Heart right ventricle (tissue), 16 donors: ENCODE measurements at regions not wholly inside any gene's neighbourhood (a gene's known extent, or its start where the extent isn't known, plus 50 kb on each side); places are given as distances from the start of the nearest gene placed in this dataset.

ENCODE experiments used
- ATAC-seq, 8 donors: fragments of 200-7000 bp; cut with Tn5 transposase; one replicate each; pipeline ENCODE4 v1.9.1; 2020; ENCODE audit warnings: mild to moderate bottlenecking in 8 of 8, moderate library complexity in 8 of 8, moderate number of reproducible peaks in 1 of 8
- DNase-seq, 2 donors: peaks; one replicate each; pipeline ENCODE4 v3.0.0-alpha.2; 2020
- H3K27ac ChIP-seq, 10 donors: fragments of 200-600 bp; sonication (generic) in 2 of 10; one replicate each; pipeline versions ENCODE4 v1.5.0 to v1.8.0; 2020 to 2022; ENCODE audit warnings: mild to moderate bottlenecking in 3 of 10
- H3K27me3 ChIP-seq, 7 donors: fragments of 200-600 bp; one replicate each; pipeline ENCODE4 v1.8.0; 2021 to 2022; ENCODE audit warnings: mild to moderate bottlenecking in 2 of 7
- H3K36me3 ChIP-seq, 9 donors: fragments of 200-600 bp; sonication (generic) in 1 of 9; one replicate each; pipeline versions ENCODE4 v1.5.0 to v1.8.0; 2020 to 2022; ENCODE audit warnings: mild to moderate bottlenecking in 2 of 9
- H3K4me1 ChIP-seq, 9 donors: fragments of 200-600 bp; sonication (generic) in 1 of 9; one replicate each; pipeline versions ENCODE4 v1.5.0 to v1.8.0; 2020 to 2022; ENCODE audit warnings: mild to moderate bottlenecking in 4 of 9
- H3K4me3 ChIP-seq, 10 donors: fragments of 200-600 bp; sonication (generic) in 2 of 10; one replicate each; pipeline versions ENCODE4 v1.5.0 to v1.8.0; 2020 to 2022; ENCODE audit warnings: mild to moderate bottlenecking in 7 of 10, moderate library complexity in 2 of 10
- H3K9me3 ChIP-seq, 11 donors: fragments of 200-600 bp in 10 of 11; sonication (generic) in 2 of 11; one replicate each; pipeline versions ENCODE4 v1.5.0 to v1.8.0; 2013 to 2022; ENCODE audit warnings: mild to moderate bottlenecking in 2 of 11, control low read depth in 1 of 11, moderate library complexity in 1 of 11
- CTCF ChIP-seq, 9 donors: fragments of 200-600 bp; sonication (generic) in 2 of 9; IDR thresholded peaks; one replicate each; pipeline versions ENCODE4 v1.5.0 to v1.8.0; 2021 to 2022; ENCODE audit warnings: antibody characterized with exemption in 9 of 9, mild to moderate bottlenecking in 5 of 9, moderate library complexity in 1 of 9
- WGBS, 2 donors: extraction: QIAGEN DNeasy Blood & Tissue Kit; methylation state at CpG; one replicate each; pipeline ENCODE4 v1.1.7; 2013; ENCODE audit warnings: inconsistent platforms in 1 of 2; 5-methylcytosine and 5-hydroxymethylcytosine counted together
- intact Hi-C, 10 donors: fragments of 100-400 bp; cut with DNase I; formaldehyde crosslinking; loops; one replicate each; pipeline versions ENCODE4 v1.11.1 to v1.14.2; 2022
- donor health status: Arrhythmogenic right ventricular cardiomyopathy.
- donor health status: ischemic (EF 13 %, LVEDD 7.1; RV severe dilation, severe dysfunction).
- donor health status: healthy with polysubstance abuse.
- donor health status: DM: no; HTN: yes; CAD: no.
- donor health status: DM: no; HTN: no; CAD: no.
- donor health status: ischemic (EF 25% LVEDD 6.9; RV normal size, moderate dysfunction).
- donor health status: ischemic (EF 25% LVEDD 5.7; RV mildly dilated, moderate dysfunction).
- donor health status: healthy.
- donor health status: DM: yes; HTN: yes; CAD: no.
- donor health status: Ischemic cardiomyopathy.
- donor health status: ischemic (EF 35%, LVEDD 5.7; RV mildly dilated, moderate dysfunction).
- donor health status: nonischemic (EF 11% LVEDD 7.7; RV severe dilation, severe dysfunction).
- donor health status: DM: yes; HTN: yes; CAD: no.
- donor health status: PGD.
- donor health status: ischemic (EF 29% LVEDD 5.4; RV normal size, mild dysfunction).
- donor health status: nonischemic (EF 23%, LVEDD 6.1; RV moderate dilation, normal function).

GRCh38 chr14:30266290-30266689, 292.7 kb upstream of the G2E3 start:
- H3K27me3 ChIP-seq = no peaks in the 10 kb centered on the region
- DNase-seq = no peak
- H3K27ac ChIP-seq = no peak overlapping the region
- H3K36me3 ChIP-seq = no peaks in the 10 kb centered on the region
- no peaks in the 10 kb centered on the region for H3K9me3 ChIP-seq
- 80 to 84% methylated on average over 3 of the region's 3 CpGs for WGBS, 2 donors
- H3K4me3 ChIP-seq = no peak overlapping the region
- no peak for TF ChIP-seq CTCF (IDR thresholded peaks at IDR 0.05)
- peaks cover 0 to 7% (median 0%) of the 10 kb centered on the region in 9 donors for H3K4me1 ChIP-seq
- ATAC-seq = no peak
- intact Hi-C loops = no loop called here

- H3K36me3 ChIP-seq = no peaks in the 10 kb centered on the region
- no peak for ATAC-seq
- H3K27me3 ChIP-seq = peaks cover 0 to 4% (median 0%) of the 10 kb centered on the region in 7 donors
Observed at GRCh38 chr14:30267141-30267540, 291.8 kb upstream of the G2E3 start.

GRCh38 chr14:30270200-30271161, 288.5 kb upstream of the G2E3 start:
- WGBS, 2 donors = 26 to 27% methylated on average over 29 of the region's 29 CpGs

More at GRCh38 chr14:30267141-30267540, 291.8 kb upstream of the G2E3 start:
- intact Hi-C loops = no loop called here
- TF ChIP-seq CTCF (IDR thresholded peaks at IDR 0.05) = no peak
- no peaks in the 10 kb centered on the region for H3K9me3 ChIP-seq
- H3K4me3 ChIP-seq = no peak overlapping the region
- WGBS, 2 donors = 47 to 49% methylated on average over 1 of the region's 1 CpG
- DNase-seq = no peak
- H3K4me1 ChIP-seq = peaks cover 0 to 7% (median 0%) of the 10 kb centered on the region in 9 donors
- no peak overlapping the region for H3K27ac ChIP-seq

More at GRCh38 chr14:30270200-30271161, 288.5 kb upstream of the G2E3 start:
- H3K4me3 ChIP-seq = peak overlapping the region in 6 of 10 donors; percentile 20 to 35 (median 27)
- H3K4me1 ChIP-seq = peaks cover 0 to 7% (median 0%) of the 10 kb centered on the region in 9 donors
- no peaks in the 10 kb centered on the region for H3K9me3 ChIP-seq
- no peaks in the 10 kb centered on the region for H3K36me3 ChIP-seq
- H3K27ac ChIP-seq = no peak overlapping the region
- TF ChIP-seq CTCF (IDR thresholded peaks at IDR 0.05) = peak; percentile 77 to 94 (median 84)
- intact Hi-C loops = loop anchor here in 2 of 10 donors (5.0 kb wide), 2 partner anchors 48 to 1518 kb away; no protein-coding TSS in a partner anchor
- DNase-seq = peak; percentile 76 to 80
- peak; percentile 70 to 98 (median 92) for ATAC-seq
- peaks cover 0 to 10% (median 0%) of the 10 kb centered on the region in 7 donors for H3K27me3 ChIP-seq
